ENCODE measurements at regions not wholly inside any gene's neighbourhood (a gene's known extent, or its start where the extent isn't known, plus 50 kb on each side); places are given as distances from the start of the nearest gene placed in this dataset.
A peak's percentile ranks its signal among the peaks of the same experiment; 100 is the strongest.

- H3K4ac ChIP-seq (ENCODE audit: low read length) = no peak overlapping the region
- no peak overlapping the region for H2BK5ac ChIP-seq (ENCODE audit: low read length)
- H3K27ac ChIP-seq (replicated peaks; ENCODE audit: low read length) = no peak overlapping the region
- H3K23ac ChIP-seq (ENCODE audit: low read depth, low read length, poor library complexity) = no peak overlapping the region
- no CpG with 5 or more reads among the region's 6 CpGs for WGBS, 2 donors (ENCODE audit: extremely low coverage in 2 of 2, insufficient read length in 2 of 2, insufficient replicate concordance in 1 of 2)
- DNase-seq (ENCODE audit: low spot score) = no peak
- H2AFZ ChIP-seq (ENCODE audit: low read length) = no peak overlapping the region
- peaks cover 7 to 13% of the 10 kb centered on the region in 2 donors for H3K4me1 ChIP-seq (ENCODE audit: control insufficient read depth in 2 of 2, insufficient read depth in 1 of 2, low read depth in 1 of 2, low read length in 2 of 2)
- H3K9me3 ChIP-seq (replicated peaks in 1 of 2; ENCODE audit: control insufficient read depth in 2 of 2, insufficient read depth in 1 of 2, low read depth in 1 of 2, low read length in 2 of 2) = no peaks in the 10 kb centered on the region
- no peak overlapping the region for H3K9ac ChIP-seq (ENCODE audit: low read depth, low read length, poor library complexity)
- H3K18ac ChIP-seq (ENCODE audit: low read length) = no peak overlapping the region
- H3K79me1 ChIP-seq (ENCODE audit: low read depth, low read length) = no peaks in the 10 kb centered on the region
- no peak overlapping the region for H3K4me3 ChIP-seq (ENCODE audit: low read length in 2 of 2)
- H2BK12ac ChIP-seq (ENCODE audit: low read length) = no peak overlapping the region
- H4K91ac ChIP-seq (ENCODE audit: low read depth, low read length, poor library complexity) = no peak overlapping the region
- no peak overlapping the region for H3K4me2 ChIP-seq (ENCODE audit: insufficient read depth, low read length, poor library complexity, severe bottlenecking)
- H2AK5ac ChIP-seq (ENCODE audit: low read depth, low read length) = peak overlapping the region; percentile 20
- H4K8ac ChIP-seq (ENCODE audit: low read depth, low read length) = no peak overlapping the region
- no peak overlapping the region for H3K14ac ChIP-seq (ENCODE audit: low read length)
- no peak overlapping the region for H2BK15ac ChIP-seq (ENCODE audit: low read length)
- H2BK120ac ChIP-seq (ENCODE audit: low read depth, low read length) = no peak overlapping the region
- no peaks in the 10 kb centered on the region for H3K27me3 ChIP-seq (ENCODE audit: control insufficient read depth in 3 of 3, insufficient read depth in 3 of 3, low read depth in 1 of 3, low read length in 3 of 3)
- H3K36me3 ChIP-seq (replicated peaks in 1 of 2; ENCODE audit: control insufficient read depth in 2 of 2, insufficient read depth in 2 of 2, low read length in 2 of 2) = no peaks in the 10 kb centered on the region
Observed at GRCh38 chr15:62492900-62493299, 327.8 kb upstream of the C2CD4B start.

DNA sequence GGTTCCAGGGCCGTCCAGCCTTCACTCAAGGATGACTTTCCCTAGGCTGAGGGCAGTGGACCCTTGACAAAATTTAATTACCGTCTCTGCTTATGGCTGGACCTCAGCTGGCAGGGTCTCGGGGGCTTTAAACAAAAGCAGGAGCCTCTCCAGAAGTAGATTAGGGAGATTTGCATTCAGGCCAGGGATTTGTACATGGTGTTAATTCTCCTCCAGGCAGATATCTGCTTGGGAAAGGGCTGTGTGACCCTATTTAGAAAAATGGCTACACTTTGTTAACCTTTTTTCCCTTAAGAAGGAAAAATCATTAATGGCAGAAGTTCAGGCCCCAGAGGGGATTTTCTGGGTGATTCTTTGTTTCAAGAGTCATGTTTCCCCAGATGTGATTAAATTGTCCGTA lies 329.1 kb upstream of the C2CD4B start:
- H3K14ac ChIP-seq (ENCODE audit: low read length) = no peak overlapping the region
- WGBS, 2 donors (ENCODE audit: extremely low coverage in 2 of 2, insufficient read length in 2 of 2, insufficient replicate concordance in 1 of 2) = no CpG with 5 or more reads among the region's 4 CpGs
- no peak overlapping the region for H3K9ac ChIP-seq (ENCODE audit: low read depth, low read length, poor library complexity)
- H4K8ac ChIP-seq (ENCODE audit: low read depth, low read length) = no peak overlapping the region
- H2BK15ac ChIP-seq (ENCODE audit: low read length) = no peak overlapping the region
- H3K4me1 ChIP-seq (ENCODE audit: control insufficient read depth in 2 of 2, insufficient read depth in 1 of 2, low read depth in 1 of 2, low read length in 2 of 2) = peaks cover 9 to 13% of the 10 kb centered on the region in 2 donors
- no peak overlapping the region for H3K27ac ChIP-seq (replicated peaks; ENCODE audit: low read length)
- H3K9me3 ChIP-seq (replicated peaks in 1 of 2; ENCODE audit: control insufficient read depth in 2 of 2, insufficient read depth in 1 of 2, low read depth in 1 of 2, low read length in 2 of 2) = no peaks in the 10 kb centered on the region
- no peak overlapping the region for H3K23ac ChIP-seq (ENCODE audit: low read depth, low read length, poor library complexity)
- no peaks in the 10 kb centered on the region for H3K36me3 ChIP-seq (replicated peaks in 1 of 2; ENCODE audit: control insufficient read depth in 2 of 2, insufficient read depth in 2 of 2, low read length in 2 of 2)
- no peak overlapping the region for H3K4me3 ChIP-seq (ENCODE audit: low read length in 2 of 2)
- H2BK120ac ChIP-seq (ENCODE audit: low read depth, low read length) = no peak overlapping the region
- no peaks in the 10 kb centered on the region for H3K27me3 ChIP-seq (ENCODE audit: control insufficient read depth in 3 of 3, insufficient read depth in 3 of 3, low read depth in 1 of 3, low read length in 3 of 3)
- H4K91ac ChIP-seq (ENCODE audit: low read depth, low read length, poor library complexity) = no peak overlapping the region
- no peak overlapping the region for H2AFZ ChIP-seq (ENCODE audit: low read length)
- H2AK5ac ChIP-seq (ENCODE audit: low read depth, low read length) = no peak overlapping the region
- H3K4ac ChIP-seq (ENCODE audit: low read length) = no peak overlapping the region
- no peak overlapping the region for H2BK5ac ChIP-seq (ENCODE audit: low read length)
- no peaks in the 10 kb centered on the region for H3K79me1 ChIP-seq (ENCODE audit: low read depth, low read length)
- DNase-seq (ENCODE audit: low spot score) = no peak
- H3K18ac ChIP-seq (ENCODE audit: low read length) = no peak overlapping the region
- no peak overlapping the region for H3K4me2 ChIP-seq (ENCODE audit: insufficient read depth, low read length, poor library complexity, severe bottlenecking)
- H2BK12ac ChIP-seq (ENCODE audit: low read length) = no peak overlapping the region

- H3K36me3 ChIP-seq (replicated peaks in 1 of 2; ENCODE audit: control insufficient read depth in 2 of 2, insufficient read depth in 2 of 2, low read length in 2 of 2) = no peaks in the 10 kb centered on the region
- H2BK12ac ChIP-seq (ENCODE audit: low read length) = no peak overlapping the region
- H3K9me3 ChIP-seq (replicated peaks in 1 of 2; ENCODE audit: control insufficient read depth in 2 of 2, insufficient read depth in 1 of 2, low read depth in 1 of 2, low read length in 2 of 2) = no peaks in the 10 kb centered on the region
- H3K4me2 ChIP-seq (ENCODE audit: insufficient read depth, low read length, poor library complexity, severe bottlenecking) = no peak overlapping the region
- no peak overlapping the region for H3K18ac ChIP-seq (ENCODE audit: low read length)
- H3K9ac ChIP-seq (ENCODE audit: low read depth, low read length, poor library complexity) = no peak overlapping the region
- no peak for DNase-seq (ENCODE audit: low spot score)
- H2AK5ac ChIP-seq (ENCODE audit: low read depth, low read length) = no peak overlapping the region
- H2BK15ac ChIP-seq (ENCODE audit: low read length) = no peak overlapping the region
- H3K27me3 ChIP-seq (ENCODE audit: control insufficient read depth in 3 of 3, insufficient read depth in 3 of 3, low read depth in 1 of 3, low read length in 3 of 3) = no peaks in the 10 kb centered on the region
- H4K8ac ChIP-seq (ENCODE audit: low read depth, low read length) = no peak overlapping the region
- no peak overlapping the region for H3K14ac ChIP-seq (ENCODE audit: low read length)
- no peak overlapping the region for H3K4ac ChIP-seq (ENCODE audit: low read length)
- H2BK5ac ChIP-seq (ENCODE audit: low read length) = no peak overlapping the region
- no peak overlapping the region for H2BK120ac ChIP-seq (ENCODE audit: low read depth, low read length)
- no peak overlapping the region for H3K27ac ChIP-seq (replicated peaks; ENCODE audit: low read length)
- no peaks in the 10 kb centered on the region for H3K79me1 ChIP-seq (ENCODE audit: low read depth, low read length)
- H4K91ac ChIP-seq (ENCODE audit: low read depth, low read length, poor library complexity) = no peak overlapping the region
- H2AFZ ChIP-seq (ENCODE audit: low read length) = no peak overlapping the region
- H3K4me3 ChIP-seq (ENCODE audit: low read length in 2 of 2) = no peak overlapping the region
- H3K4me1 ChIP-seq (ENCODE audit: control insufficient read depth in 2 of 2, insufficient read depth in 1 of 2, low read depth in 1 of 2, low read length in 2 of 2) = peaks cover 9 to 13% of the 10 kb centered on the region in 2 donors
- no CpG with 5 or more reads among the region's 9 CpGs for WGBS, 2 donors (ENCODE audit: extremely low coverage in 2 of 2, insufficient read length in 2 of 2, insufficient replicate concordance in 1 of 2)
- no peak overlapping the region for H3K23ac ChIP-seq (ENCODE audit: low read depth, low read length, poor library complexity)
Observed at GRCh38 chr15:62495670-62496614, 330.9 kb upstream of the C2CD4B start.

- no peak overlapping the region for H2BK12ac ChIP-seq (ENCODE audit: low read length)
- H3K27me3 ChIP-seq (ENCODE audit: control insufficient read depth in 3 of 3, insufficient read depth in 3 of 3, low read depth in 1 of 3, low read length in 3 of 3) = no peaks in the 10 kb centered on the region
- H3K18ac ChIP-seq (ENCODE audit: low read length) = no peak overlapping the region
- no peak overlapping the region for H3K27ac ChIP-seq (replicated peaks; ENCODE audit: low read length)
- H2BK120ac ChIP-seq (ENCODE audit: low read depth, low read length) = no peak overlapping the region
- H3K4me1 ChIP-seq (ENCODE audit: control insufficient read depth in 2 of 2, insufficient read depth in 1 of 2, low read depth in 1 of 2, low read length in 2 of 2) = peaks cover 11 to 13% of the 10 kb centered on the region in 2 donors
- H3K36me3 ChIP-seq (replicated peaks in 1 of 2; ENCODE audit: control insufficient read depth in 2 of 2, insufficient read depth in 2 of 2, low read length in 2 of 2) = no peaks in the 10 kb centered on the region
- H3K4me3 ChIP-seq (ENCODE audit: low read length in 2 of 2) = no peak overlapping the region
- H4K91ac ChIP-seq (ENCODE audit: low read depth, low read length, poor library complexity) = no peak overlapping the region
- no peak overlapping the region for H2AFZ ChIP-seq (ENCODE audit: low read length)
- no peaks in the 10 kb centered on the region for H3K79me1 ChIP-seq (ENCODE audit: low read depth, low read length)
- WGBS, 2 donors (ENCODE audit: extremely low coverage in 2 of 2, insufficient read length in 2 of 2, insufficient replicate concordance in 1 of 2) = no CpG with 5 or more reads among the region's 2 CpGs
- no peak overlapping the region for H3K9ac ChIP-seq (ENCODE audit: low read depth, low read length, poor library complexity)
- no peak overlapping the region for H2BK5ac ChIP-seq (ENCODE audit: low read length)
- H3K14ac ChIP-seq (ENCODE audit: low read length) = no peak overlapping the region
- no peak overlapping the region for H3K4ac ChIP-seq (ENCODE audit: low read length)
- H2AK5ac ChIP-seq (ENCODE audit: low read depth, low read length) = no peak overlapping the region
- no peak overlapping the region for H3K23ac ChIP-seq (ENCODE audit: low read depth, low read length, poor library complexity)
- no peaks in the 10 kb centered on the region for H3K9me3 ChIP-seq (replicated peaks in 1 of 2; ENCODE audit: control insufficient read depth in 2 of 2, insufficient read depth in 1 of 2, low read depth in 1 of 2, low read length in 2 of 2)
- no peak overlapping the region for H3K4me2 ChIP-seq (ENCODE audit: insufficient read depth, low read length, poor library complexity, severe bottlenecking)
- H4K8ac ChIP-seq (ENCODE audit: low read depth, low read length) = no peak overlapping the region
- H2BK15ac ChIP-seq (ENCODE audit: low read length) = no peak overlapping the region
- DNase-seq (ENCODE audit: low spot score) = no peak
Observed at GRCh38 chr15:62497356-62497755, 332.3 kb upstream of the C2CD4B start.
